ENCODE measurements at regions not wholly inside any gene's neighbourhood (a gene's known extent, or its start where the extent isn't known, plus 50 kb on each side); places are given as distances from the start of the nearest gene placed in this dataset.

DNA sequence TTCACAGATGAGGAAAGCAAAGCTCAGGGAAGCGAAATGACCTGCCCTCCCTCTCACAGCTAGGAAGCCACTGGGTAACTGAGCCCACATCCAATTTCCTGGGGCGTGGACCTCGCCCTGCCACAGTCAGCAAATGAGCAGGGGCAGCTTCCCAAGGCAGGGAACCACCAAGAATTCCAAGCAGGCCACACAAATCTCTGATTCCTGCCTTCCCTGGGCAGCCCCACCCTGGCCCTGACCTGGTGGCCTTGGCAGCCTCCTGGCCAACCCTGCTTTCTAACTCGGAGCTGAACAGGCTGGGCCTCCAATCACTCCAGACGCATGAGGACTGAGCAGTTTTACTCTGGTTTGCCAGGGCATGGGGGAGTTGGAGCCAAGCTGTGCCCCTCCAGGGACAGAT lies 203.7 kb upstream of the TLE3 start:
- no peak for DNase-seq (ENCODE audit: extremely low spot score in 2 of 2)
- H3K4me3 ChIP-seq, result no peak overlapping the region
- no peaks in the 10 kb centered on the region for H3K27me3 ChIP-seq
- TF ChIP-seq POLR2AphosphoS5 (IDR thresholded peaks at IDR 0.05; ENCODE audit: insufficient read depth in 1 of 2, low read depth in 1 of 2), result no peak
- TF ChIP-seq, protein P1, sequence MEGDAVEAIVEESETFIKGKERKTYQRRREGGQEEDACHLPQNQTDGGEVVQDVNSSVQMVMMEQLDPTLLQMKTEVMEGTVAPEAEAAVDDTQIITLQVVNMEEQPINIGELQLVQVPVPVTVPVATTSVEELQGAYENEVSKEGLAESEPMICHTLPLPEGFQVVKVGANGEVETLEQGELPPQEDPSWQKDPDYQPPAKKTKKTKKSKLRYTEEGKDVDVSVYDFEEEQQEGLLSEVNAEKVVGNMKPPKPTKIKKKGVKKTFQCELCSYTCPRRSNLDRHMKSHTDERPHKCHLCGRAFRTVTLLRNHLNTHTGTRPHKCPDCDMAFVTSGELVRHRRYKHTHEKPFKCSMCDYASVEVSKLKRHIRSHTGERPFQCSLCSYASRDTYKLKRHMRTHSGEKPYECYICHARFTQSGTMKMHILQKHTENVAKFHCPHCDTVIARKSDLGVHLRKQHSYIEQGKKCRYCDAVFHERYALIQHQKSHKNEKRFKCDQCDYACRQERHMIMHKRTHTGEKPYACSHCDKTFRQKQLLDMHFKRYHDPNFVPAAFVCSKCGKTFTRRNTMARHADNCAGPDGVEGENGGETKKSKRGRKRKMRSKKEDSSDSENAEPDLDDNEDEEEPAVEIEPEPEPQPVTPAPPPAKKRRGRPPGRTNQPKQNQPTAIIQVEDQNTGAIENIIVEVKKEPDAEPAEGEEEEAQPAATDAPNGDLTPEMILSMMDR (IDR thresholded peaks at IDR 0.05), result no peak
- TF ChIP-seq POLR2A (IDR thresholded peaks at IDR 0.05), result no peak
- intact Hi-C loops (cut with DNase I), result no loop called here
- no peaks in the 10 kb centered on the region for H3K9me3 ChIP-seq
- no peaks in the 10 kb centered on the region for H3K36me3 ChIP-seq
- no peaks in the 10 kb centered on the region for H3K4me1 ChIP-seq
- H3K27ac ChIP-seq, result no peak overlapping the region

DNA sequence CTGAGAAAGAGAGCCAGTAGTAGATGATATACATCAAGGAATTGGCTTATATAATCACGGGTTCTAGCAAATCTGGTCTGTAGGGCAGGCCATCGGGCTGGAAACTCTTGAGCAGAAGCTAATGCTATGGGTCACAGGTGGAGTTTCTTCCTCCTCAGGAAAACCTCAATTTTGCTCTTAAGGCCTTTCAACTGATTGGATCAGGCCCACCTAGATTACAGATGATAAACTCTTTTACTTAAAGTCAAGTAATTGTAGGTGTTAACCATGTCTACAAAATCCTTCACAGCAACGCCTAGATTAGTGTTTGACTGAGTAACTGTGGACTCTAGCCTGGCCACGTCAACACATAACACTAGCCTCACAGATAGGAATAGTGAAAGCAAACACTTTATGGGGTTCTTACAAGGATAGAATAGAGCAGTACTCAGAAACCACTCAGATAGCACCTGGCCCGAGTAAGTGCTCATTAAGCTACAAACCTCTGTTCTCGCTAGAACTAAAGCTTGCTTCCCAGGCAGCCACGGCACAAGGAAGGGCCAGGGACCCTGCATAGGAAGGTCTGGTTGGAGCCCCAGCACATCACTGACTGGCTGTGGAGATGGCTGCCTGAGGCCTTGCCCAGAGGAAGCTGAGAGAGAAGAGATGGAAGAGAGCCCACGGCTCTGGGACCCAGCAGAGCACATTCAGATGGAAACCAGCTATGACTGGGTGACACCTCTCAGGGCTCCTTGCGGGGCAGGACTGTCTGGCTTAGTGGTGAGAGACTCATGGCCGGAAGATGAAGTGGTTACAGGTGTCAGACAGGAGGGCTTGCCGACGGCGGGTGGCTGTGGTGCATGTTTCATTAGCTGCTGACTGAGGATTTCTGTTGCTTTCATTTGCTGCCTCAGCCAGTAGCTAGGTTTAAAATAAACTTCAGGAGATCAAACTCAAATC lies 202.5 kb upstream of the TLE3 start:
- H3K36me3 ChIP-seq, result no peaks in the 10 kb centered on the region
- peak in 1 of 2 donors; percentile 94 for DNase-seq (ENCODE audit: extremely low spot score in 2 of 2)
- H3K4me3 ChIP-seq, result no peak overlapping the region
- TF ChIP-seq POLR2AphosphoS5 (IDR thresholded peaks at IDR 0.05; ENCODE audit: insufficient read depth in 1 of 2, low read depth in 1 of 2), result no peak
- TF ChIP-seq, protein P1 (IDR thresholded peaks at IDR 0.05), result no peak
- TF ChIP-seq POLR2A (IDR thresholded peaks at IDR 0.05), result no peak
- no peaks in the 10 kb centered on the region for H3K4me1 ChIP-seq
- no peaks in the 10 kb centered on the region for H3K27me3 ChIP-seq
- no peak overlapping the region for H3K27ac ChIP-seq
- H3K9me3 ChIP-seq, result no peaks in the 10 kb centered on the region
- intact Hi-C loops (cut with DNase I), result no loop called here

- intact Hi-C loops (cut with DNase I), result no loop called here
- no peak for TF ChIP-seq POLR2A (IDR thresholded peaks at IDR 0.05)
- no peak for TF ChIP-seq POLR2AphosphoS5 (IDR thresholded peaks at IDR 0.05; ENCODE audit: insufficient read depth in 1 of 2, low read depth in 1 of 2)
- TF ChIP-seq, protein P1 (IDR thresholded peaks at IDR 0.05), result no peak
- DNase-seq (ENCODE audit: extremely low spot score in 2 of 2), result no peak
These were observed 199.8 kb upstream of the TLE3 start for GRCh38 chr15:70297465-70298058.

GRCh38 chr15:70294731-70295305 lies 197.1 kb upstream of the TLE3 start:
- Histone ChIP-seq H3K27me3 (no peaks in the 10 kb centered on the region), H3K36me3 (no peaks in the 10 kb centered on the region), H3K9me3 (no peaks in the 10 kb centered on the region), H3K4me3 (no peak overlapping the region), H3K27ac (no peak overlapping the region), H3K4me1 (peaks cover 7% of the 10 kb centered on the region)
- no peak for TF ChIP-seq POLR2AphosphoS5 (IDR thresholded peaks at IDR 0.05; ENCODE audit: insufficient read depth in 1 of 2, low read depth in 1 of 2)
- TF ChIP-seq, protein P1 (IDR thresholded peaks at IDR 0.05), result no peak
- no peak for TF ChIP-seq POLR2A (IDR thresholded peaks at IDR 0.05)
- intact Hi-C loops (cut with DNase I), result no loop called here
- no peak for DNase-seq (ENCODE audit: extremely low spot score in 2 of 2)

More at GRCh38 chr15:70297465-70298058, 199.8 kb upstream of the TLE3 start:
- Histone ChIP-seq H3K36me3 (no peaks in the 10 kb centered on the region), H3K9me3 (no peaks in the 10 kb centered on the region), H3K27me3 (no peaks in the 10 kb centered on the region), H3K4me1 (no peaks in the 10 kb centered on the region), H3K27ac (no peak overlapping the region), H3K4me3 (no peak overlapping the region)
